Superior temporal gyrus (tissue), 1 donor: ENCODE measurements at regions not wholly inside any gene's neighbourhood (a gene's known extent, or its start where the extent isn't known, plus 50 kb on each side); places are given as distances from the start of the nearest gene placed in this dataset.

ENCODE experiments used
- DNase-seq: peaks from one replicate; pipeline ENCODE4 v3.0.0-alpha.2; 2016; ENCODE audit errors: extremely low spot score

GRCh38 chrY:7240101-7240500 is 328.5 kb upstream of the AMELY start:
- no peak for DNase-seq

GRCh38 chrY:7211971-7212370 is 300.4 kb upstream of the AMELY start:
- no peak for DNase-seq

DNA sequence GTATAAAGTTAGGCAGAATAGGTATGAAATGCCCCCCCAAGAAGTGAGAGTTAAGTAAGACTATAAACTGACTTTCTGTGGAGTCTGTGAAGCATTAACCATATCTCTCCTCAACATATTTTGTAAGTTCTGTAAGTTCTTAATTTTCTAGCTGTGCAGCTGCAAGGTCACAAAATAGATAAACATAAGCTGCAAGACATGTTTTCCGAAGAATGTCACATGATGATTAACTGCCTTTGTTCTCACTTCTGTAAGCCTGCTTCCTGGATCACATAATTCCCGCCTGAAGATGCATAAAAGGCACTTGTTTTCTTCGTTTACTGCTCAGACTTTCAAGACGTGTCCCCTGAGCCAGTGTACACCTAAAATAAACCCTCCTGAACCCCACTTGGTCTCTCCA is 292.9 kb upstream of the AMELY start:
- no peak for DNase-seq

DNA sequence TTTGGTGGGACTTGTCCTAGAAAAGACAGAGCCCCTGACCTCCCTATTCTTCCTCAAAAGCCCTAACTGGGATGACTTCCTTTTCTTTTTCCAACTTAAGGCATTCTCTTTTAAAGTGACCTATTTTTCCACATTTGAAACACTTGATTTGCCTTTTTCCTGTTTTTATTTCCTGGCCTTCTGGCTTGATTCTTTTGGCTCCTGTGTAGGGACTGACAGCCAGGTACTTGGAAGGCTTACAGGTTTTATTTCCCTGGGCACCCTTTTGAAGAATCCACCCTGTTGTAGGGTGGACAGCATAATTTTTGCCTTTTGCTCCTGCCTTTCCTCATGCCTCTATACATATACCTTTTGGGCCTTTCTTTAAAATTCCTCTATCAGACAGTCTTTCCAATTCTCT is 271.0 kb upstream of the AMELY start:
- no peak for DNase-seq

DNA sequence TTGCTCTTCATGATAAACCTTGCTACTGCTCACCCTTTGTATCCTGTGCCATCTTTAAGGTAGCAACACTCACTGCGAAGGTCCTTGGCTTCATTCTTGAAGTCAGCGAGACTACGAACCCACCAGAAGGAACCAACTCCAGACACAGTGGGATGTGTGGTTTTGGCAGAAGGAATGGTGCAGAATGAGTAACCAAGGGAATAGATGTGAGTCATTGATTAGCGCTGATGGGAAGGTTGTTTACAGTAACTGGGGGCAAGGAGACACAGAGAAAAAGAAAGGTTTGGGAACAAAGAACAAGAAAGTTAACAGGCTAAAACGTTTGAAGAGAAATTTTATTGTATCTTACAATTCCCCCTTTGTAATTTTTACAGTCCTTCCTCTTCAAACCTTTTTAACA is 266.1 kb upstream of the AMELY start:
- DNase-seq: no peak

- no peak for DNase-seq
Observed at GRCh38 chrY:7169475-7169874, 257.9 kb upstream of the AMELY start.

- no peak for DNase-seq
Observed at GRCh38 chrY:7141477-7141876, 229.9 kb upstream of the AMELY start.
